ENCODE measurements at regions not wholly inside any gene's neighbourhood (a gene's known extent, or its start where the extent isn't known, plus 50 kb on each side); places are given as distances from the start of the nearest gene placed in this dataset.

- TF ChIP-seq, protein P1, sequence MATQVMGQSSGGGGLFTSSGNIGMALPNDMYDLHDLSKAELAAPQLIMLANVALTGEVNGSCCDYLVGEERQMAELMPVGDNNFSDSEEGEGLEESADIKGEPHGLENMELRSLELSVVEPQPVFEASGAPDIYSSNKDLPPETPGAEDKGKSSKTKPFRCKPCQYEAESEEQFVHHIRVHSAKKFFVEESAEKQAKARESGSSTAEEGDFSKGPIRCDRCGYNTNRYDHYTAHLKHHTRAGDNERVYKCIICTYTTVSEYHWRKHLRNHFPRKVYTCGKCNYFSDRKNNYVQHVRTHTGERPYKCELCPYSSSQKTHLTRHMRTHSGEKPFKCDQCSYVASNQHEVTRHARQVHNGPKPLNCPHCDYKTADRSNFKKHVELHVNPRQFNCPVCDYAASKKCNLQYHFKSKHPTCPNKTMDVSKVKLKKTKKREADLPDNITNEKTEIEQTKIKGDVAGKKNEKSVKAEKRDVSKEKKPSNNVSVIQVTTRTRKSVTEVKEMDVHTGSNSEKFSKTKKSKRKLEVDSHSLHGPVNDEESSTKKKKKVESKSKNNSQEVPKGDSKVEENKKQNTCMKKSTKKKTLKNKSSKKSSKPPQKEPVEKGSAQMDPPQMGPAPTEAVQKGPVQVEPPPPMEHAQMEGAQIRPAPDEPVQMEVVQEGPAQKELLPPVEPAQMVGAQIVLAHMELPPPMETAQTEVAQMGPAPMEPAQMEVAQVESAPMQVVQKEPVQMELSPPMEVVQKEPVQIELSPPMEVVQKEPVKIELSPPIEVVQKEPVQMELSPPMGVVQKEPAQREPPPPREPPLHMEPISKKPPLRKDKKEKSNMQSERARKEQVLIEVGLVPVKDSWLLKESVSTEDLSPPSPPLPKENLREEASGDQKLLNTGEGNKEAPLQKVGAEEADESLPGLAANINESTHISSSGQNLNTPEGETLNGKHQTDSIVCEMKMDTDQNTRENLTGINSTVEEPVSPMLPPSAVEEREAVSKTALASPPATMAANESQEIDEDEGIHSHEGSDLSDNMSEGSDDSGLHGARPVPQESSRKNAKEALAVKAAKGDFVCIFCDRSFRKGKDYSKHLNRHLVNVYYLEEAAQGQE (IDR thresholded peaks at IDR 0.05; ENCODE audit: low read depth), result no peak
- TF ChIP-seq TCF7L2 (IDR thresholded peaks at IDR 0.05; ENCODE audit: borderline replicate concordance, extremely low read depth, insufficient read depth, insufficient read length) (no peak), RAD21 (IDR thresholded peaks at IDR 0.05; ENCODE audit: low read depth) (no peak)
Measured at GRCh38 chr14:76708028-76708427, 53.2 kb upstream of the VASH1 start (continued).

GRCh38 chr14:76708771-76709170, 52.5 kb upstream of the VASH1 start:
- Histone ChIP-seq H3K27ac (ENCODE audit: low read depth, low read length) (no peak overlapping the region), H3K4me2 (ENCODE audit: low read length) (no peak overlapping the region), H3K27me3 (ENCODE audit: insufficient read depth, low read length) (no peaks in the 10 kb centered on the region), H4K20me1 (ENCODE audit: insufficient read depth) (no peaks in the 10 kb centered on the region), H3K4me1 (ENCODE audit: control insufficient read depth in 1 of 2, insufficient read depth in 2 of 2, low read length in 2 of 2) (no peaks in the 10 kb centered on the region), H3K9me3 (ENCODE audit: control insufficient read depth in 1 of 2, insufficient read depth in 1 of 2, low read depth in 1 of 2, low read length in 2 of 2) (no peaks in the 10 kb centered on the region), H3K79me2 (ENCODE audit: insufficient read depth, low read length) (no peaks in the 10 kb centered on the region), H3K36me3 (ENCODE audit: control insufficient read depth in 1 of 2, insufficient read depth in 2 of 2, low read length in 2 of 2) (no peaks in the 10 kb centered on the region), H3K9me2 (ENCODE audit: insufficient read depth) (no peaks in the 10 kb centered on the region), H2AFZ (ENCODE audit: low read depth, low read length, poor library complexity, severe bottlenecking) (no peak overlapping the region), H3K4me3 (replicated peaks in 1 of 2; ENCODE audit: low read depth in 1 of 2, low read length in 2 of 2) (no peak overlapping the region), H3K9ac (ENCODE audit: low read length) (no peak overlapping the region)
- TF ChIP-seq ELF1 (IDR thresholded peaks at IDR 0.05; ENCODE audit: borderline replicate concordance, low read depth) (no peak), FOSL1 (IDR thresholded peaks at IDR 0.05; ENCODE audit: low read depth) (no peak), POLR2A (IDR thresholded peaks at IDR 0.05; ENCODE audit: borderline replicate concordance, extremely low read depth, insufficient read depth, insufficient read length) (no peak), RAD21 (IDR thresholded peaks at IDR 0.05; ENCODE audit: low read depth) (no peak), SP1 (IDR thresholded peaks at IDR 0.05; ENCODE audit: low read depth) (no peak), ZNF274 (IDR thresholded peaks at IDR 0.05; ENCODE audit: low read depth, low read length) (no peak), ZFX (IDR thresholded peaks at IDR 0.05) (no peak), YY1 (IDR thresholded peaks at IDR 0.05; ENCODE audit: extremely low read depth, insufficient replicate concordance, low read depth, low read length) (no peak), MAX (IDR thresholded peaks at IDR 0.05) (no peak), EZH2 (IDR thresholded peaks at IDR 0.05) (no peak), EGR1 (IDR thresholded peaks at IDR 0.05; ENCODE audit: low read depth) (no peak)
- TF ChIP-seq, protein P1 (IDR thresholded peaks at IDR 0.05; ENCODE audit: low read depth), result no peak
- no peak for ATAC-seq
- DNase-seq (ENCODE audit: low read depth, low spot score), result no peak
- BruUV-seq (replicated peaks), result no TSS peak
- CTCF ChIA-PET, result no interaction called here
- RAD21 ChIA-PET (ENCODE audit: low non-redundant PET in 1 of 2, low total read pairs in 2 of 2, uncharacterized antibody in 2 of 2, unreplicated experiment in 2 of 2), result no interaction called here
- intact Hi-C loops (cut with micrococcal nuclease), result no loop called here
- POLR2A ChIA-PET, result no interaction called here
